ENCODE measurements at regions not wholly inside any gene's neighbourhood (a gene's known extent, or its start where the extent isn't known, plus 50 kb on each side); places are given as distances from the start of the nearest gene placed in this dataset.

DNA sequence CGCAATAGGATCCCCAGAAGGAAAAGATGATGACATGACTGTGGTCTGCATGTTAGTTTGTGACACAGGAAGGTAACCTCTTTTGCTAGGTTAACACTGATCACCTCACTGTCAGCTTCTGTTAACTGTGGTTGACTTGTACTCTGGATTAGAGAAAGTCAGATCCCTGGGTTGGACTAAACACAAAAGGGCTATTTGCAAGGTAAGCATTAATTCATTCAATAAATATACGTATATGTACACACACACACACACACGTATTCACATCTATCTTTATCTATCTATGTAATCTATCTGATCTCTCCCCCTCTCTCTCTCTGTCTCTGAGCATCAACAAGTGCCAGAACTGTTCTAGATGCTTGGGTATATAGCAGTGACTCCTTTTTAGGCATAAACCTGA lies 136.1 kb upstream of the SNX19 start:
- DNase-seq: no peak

DNA sequence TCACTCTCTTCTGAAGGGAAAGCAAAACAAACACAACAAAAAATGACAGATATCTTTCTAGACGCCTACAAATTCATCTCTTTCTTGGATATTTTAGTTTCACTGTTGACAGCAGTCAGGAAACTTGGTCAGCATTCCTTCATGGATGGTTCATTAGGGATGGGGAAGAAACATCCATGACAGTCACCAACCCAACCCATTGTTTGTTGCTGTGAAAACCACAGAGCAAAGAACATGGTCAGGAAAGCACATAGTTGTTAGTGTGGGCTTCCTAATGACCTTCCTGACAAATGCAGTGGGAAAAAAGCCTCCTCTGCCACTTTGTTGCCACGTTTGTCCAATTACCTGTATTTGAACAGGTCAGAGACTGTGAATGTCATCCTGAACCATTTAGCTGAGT lies 139.8 kb upstream of the SNX19 start:
- no peak for DNase-seq

DNA sequence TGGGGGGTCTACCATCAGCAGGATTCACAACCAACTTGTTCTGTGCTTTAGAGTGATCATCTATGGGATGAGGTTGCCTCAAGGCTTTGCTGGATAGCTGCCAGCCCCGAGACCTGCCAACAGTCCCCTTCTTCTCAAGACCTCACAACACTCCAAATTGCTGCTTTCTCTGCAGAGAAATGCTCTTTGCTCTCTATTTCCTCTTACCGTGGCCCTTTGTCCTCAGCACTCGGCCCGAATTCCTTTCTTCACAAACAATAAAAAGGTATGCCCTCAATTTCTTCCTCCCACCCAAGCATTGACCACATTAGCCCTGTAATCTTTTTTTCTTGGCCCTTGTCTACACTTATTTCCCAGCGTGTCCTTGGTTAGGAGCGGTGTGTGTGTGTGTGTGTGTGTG lies 147.4 kb upstream of the SNX19 start:
- DNase-seq: no peak

DNA sequence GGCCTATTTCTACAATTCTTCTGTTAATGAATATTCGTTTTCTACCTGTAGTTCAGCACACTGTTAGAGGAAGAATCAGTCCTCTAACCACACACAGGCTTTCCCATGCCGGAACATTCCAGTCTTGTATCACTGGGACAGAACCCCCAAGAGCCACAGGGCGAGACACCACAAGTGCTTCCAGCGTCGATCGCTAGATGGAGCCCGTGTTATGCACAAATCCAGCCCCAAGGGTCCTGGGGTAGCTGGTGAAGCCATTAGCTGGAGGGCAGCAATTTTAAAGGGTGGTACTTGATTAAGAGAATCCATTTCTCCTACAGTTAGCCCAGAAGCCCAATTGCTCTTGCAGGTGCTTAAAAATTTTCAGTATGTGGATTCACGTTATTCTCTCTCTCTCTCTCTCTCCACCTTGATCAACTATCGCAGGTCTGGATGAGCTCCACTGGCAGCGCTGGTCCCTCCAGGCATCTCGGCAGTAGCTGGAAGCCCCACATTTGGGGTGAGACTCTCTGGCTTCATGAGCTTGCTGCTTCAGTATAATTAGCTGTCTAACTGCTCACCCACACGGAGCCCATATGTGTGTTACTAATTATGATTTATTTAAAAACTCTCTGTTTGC lies 148.2 kb upstream of the SNX19 start:
- peak; percentile 28 to 42 for DNase-seq

DNA sequence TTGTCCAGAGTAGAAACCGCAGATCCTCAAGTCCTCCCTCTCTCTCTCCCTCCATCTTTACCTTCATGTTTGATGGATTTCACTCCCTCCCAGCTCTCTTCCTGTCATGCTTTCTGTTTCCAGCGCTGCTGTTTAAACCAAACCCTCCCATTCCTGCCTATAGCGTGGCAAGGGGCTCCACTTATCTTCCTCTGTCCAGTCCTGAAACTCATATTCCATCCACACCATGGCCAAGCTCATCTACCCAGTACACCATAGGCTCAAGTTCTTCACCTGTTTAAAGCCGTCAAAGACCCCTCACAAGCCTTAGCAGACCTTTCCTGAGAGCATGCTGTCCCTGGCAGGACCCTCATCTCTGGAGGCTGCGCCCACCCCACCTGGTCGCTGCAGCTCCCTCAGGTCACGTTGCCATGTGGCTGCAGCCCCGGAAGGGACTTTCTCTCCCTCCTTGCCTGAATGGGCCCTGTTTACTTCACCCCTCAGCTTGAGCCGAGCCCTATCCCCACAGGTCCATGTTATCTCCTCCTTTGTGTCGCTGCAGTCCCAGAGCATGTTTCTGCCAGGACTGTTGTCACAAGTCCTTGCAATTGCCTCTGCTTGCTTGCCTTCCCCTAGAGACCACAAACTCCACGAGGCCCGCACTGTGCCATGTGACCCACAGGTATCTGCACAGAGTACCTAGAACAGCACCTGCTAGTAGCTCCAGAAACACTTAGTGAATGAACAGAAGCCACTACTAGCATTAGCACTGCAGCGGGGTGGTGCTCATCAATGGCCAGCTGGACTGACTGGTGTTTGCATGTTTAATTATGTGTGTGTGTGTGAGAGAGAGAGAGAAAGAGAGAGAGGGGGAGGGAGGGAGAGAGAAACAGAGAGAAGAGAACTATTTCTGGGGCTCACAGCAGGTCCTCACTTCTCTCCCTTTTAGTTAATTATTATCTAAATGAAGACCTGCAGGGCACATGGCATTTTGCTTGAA lies 149.4 kb upstream of the SNX19 start:
- no peak for DNase-seq

DNA sequence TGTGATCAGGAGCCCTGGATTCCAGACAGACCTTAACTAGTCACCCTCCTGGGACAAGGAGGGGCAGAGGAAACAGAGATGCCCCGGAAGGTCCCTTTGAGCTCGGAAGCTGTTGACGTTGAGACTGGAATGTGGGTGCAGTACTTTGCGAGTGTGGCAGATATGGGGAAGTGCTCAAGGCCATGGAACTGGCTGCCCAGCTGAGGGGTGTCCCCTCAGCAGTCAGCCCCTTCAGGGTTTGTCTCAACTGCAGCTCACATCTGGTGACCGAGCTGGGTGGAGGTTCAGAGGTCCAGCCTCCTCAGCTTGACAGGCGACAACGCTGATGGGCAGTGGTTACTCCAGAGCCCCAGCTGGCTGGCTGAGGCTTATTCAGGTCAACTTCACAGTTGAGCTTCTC lies 150.3 kb upstream of the SNX19 start:
- DNase-seq: no peak

DNA sequence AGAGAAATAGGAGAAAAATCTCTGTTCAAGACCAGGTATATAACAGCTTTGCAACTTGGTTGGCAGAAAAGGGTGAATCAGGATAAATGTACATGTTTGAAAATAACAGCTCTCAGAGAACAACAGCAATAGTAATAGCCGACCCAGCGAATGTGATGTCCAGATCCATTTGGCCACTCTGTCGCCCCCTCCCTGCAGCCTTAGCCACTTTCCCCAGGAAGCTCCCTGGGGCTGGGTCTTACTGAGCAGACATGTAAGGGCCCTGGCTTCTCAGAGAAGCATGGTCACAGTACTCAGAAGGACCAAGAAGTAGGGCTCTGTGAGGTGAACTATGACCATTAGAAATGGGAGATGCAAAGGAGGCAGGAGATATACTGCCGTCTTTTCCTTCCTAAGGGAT lies 154.1 kb upstream of the SNX19 start:
- no peak for DNase-seq

DNA sequence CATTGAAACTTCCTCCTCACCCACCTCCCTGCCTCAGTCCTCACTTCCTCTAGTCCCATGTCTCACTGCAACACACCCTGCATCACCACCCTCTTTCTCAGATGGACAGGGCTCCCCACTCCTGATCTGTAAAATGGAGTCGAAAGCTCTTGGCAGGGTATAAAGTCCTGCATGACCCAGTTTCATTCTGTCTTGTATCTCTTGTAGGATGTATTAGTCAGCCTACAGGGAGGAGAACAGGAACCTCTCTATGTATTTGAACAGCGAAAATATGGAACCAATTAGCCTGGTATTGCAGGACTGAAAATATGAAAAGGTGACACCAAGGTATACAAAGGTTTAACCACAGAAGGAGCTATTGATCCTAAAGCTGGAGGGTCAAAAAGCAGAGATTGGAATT lies 156.9 kb upstream of the SNX19 start:
- no peak for DNase-seq

DNA sequence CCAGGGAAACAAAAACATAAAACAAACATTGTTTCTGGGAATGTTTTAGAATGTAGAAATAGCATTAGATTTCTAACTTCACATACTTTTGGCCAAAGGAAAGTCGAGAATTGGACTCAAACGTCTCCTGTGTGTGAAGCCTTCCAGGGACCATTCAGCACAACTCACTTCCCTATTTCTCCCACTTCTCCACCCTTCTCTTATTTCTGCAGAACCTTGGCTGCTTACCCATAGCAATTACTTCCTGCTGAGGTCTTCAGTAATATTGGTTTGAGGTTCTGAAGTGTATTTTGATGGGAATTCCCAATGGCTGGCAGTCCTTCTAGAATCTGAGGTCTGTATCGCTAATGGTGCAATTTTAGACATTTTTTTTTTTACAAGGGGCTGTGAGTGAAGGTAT lies 158.3 kb upstream of the SNX19 start:
- DNase-seq: no peak

DNA sequence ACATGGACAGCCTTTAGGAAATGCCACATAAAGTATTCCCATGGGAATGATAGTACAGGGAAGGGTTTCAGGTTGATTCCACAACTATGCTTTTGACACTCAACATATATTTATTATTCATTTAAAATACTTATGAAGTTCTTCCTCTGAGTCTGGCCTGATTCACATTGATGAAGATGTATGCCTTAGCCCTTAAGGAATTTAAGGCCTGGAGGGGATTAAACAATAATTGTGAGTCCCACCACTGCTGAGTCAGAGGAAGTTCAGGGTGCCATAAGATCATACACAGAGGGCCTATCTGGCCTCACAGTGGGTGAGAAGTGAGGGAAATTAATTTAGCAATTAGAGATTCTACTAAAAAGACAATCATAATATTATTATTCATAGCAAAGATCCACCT lies 161.1 kb upstream of the SNX19 start:
- DNase-seq: no peak

DNA sequence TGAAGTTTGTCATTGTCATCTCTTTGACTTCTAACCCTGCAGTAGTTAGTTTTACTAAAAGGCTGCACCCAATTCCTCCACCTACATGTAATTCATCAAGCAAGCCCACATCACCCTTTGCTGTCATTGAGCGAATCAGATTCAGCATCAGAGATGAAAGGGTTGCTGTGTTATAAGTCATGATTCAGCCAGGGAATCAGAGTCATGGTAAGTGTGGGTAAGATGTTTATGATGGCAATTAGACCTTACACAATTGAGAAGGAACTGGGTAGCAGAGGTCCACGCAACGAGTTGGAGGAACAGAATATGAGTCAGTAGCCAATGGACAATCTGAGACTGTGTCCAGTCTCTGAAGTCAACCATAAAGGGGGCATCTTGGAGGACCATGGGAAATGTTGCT lies 162.8 kb upstream of the SNX19 start:
- no peak for DNase-seq

DNA sequence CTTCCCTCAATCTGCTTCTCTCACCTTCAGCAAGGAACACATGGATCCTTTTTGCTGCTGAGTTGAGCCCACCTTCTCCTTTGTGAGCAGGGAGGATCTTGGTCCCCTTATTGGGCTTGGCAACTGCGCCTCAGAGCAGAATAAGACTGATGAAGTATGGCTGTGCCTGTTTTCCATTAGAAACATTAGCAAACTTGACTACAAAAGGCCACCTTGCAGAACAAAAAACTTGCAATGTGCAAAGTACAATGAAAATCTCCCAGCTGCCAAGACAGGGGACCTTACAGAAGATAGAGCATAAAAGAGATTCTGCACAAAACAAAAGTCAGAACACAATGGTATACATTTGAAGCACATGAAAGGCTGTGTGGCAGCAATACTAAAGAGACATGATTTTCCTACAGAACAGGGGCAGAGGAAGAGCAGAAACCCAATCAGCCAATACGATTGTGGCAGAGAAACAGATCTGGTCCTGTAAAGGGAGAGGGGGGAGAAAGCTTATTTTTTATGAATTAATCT lies 173.5 kb upstream of the SNX19 start:
- no peak for DNase-seq

DNA sequence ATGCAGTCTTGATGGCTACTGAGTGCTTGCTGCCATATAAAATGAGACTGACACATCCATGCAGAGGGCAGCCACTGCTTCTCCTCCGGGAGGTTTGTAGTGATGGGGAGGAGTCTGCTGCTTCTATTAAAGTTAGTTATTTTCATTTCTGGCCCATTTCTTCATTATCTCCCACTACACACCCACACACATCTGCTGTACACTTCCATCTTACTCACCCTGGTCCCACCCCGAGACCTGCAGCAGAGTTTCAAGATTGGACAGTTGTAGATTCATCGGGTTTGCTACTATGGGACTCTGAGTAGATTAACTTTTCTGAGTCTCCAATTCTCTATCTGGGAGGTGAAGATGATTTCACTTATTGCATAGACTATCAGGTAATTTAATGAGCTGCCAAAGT lies 176.2 kb upstream of the SNX19 start:
- DNase-seq: no peak

DNA sequence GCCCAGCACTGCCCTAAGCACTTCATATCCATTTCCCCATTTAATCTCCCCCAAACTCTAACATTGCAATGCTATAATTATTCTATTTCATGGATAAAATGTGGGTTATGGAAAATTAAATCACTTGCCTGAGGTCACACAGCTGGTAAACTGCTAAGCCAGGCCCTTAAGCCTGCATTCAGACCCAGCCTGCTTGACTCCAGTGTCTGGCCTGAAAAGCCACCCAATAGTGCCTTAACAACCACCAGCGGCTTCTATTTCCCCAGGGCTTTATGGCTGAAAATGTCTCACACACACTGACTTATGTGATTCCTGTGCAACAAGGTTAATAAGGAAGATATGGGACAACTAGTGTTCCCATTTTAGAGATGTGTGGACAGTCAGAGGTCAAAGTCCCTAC lies 178.5 kb upstream of the SNX19 start:
- DNase-seq: no peak

DNA sequence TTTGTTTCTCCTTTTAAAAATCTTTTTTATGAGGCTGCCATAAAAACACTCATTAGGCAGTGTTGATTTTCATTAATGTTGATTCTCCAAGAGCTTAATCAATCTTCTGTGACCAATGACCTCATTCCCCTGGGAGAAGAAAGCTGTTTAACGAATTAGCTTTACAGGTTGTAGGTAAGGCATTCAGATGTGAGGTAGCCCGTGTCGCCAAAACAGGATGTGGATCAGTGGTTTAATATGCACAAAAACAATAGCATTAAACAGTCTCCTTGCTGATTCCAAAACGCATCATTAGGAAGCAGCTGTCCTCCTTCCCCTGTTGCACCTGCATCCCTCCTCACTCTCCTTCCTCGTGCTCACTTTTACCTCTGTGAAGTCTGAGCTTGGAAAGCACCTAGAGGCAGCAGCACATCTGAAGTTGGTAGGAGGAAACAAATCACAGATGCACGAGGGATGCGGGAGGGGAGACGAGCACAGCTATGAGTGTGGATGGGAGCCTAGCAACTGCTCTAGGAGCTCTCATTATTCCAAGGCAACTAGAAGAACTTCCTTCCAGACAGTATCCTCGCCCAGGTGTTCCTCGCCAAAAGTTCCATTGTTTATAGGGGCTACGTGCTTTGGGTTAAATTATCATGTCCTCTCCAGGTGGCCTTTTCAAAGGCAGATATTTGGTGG lies 179.4 kb upstream of the SNX19 start:
- DNase-seq: no peak

DNA sequence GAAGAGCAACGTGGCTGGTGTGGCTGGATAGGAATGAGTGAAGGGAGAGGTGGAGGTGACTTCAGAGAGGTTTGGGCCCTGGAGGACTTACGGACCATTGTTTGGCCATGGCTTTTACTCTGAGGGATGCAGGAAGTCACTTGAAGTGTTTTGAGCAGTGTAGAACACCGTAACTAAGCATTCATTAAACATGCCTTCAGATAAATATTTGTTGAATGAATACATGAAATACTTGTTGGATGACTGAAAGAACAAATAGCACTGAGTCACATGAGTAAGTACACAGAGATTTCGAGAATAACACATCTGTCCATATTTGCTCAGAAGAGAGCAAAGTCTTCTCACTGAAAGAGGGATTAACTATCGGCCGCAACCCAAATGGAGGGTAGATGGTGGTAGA lies 182.7 kb upstream of the SNX19 start:
- no peak for DNase-seq

DNA sequence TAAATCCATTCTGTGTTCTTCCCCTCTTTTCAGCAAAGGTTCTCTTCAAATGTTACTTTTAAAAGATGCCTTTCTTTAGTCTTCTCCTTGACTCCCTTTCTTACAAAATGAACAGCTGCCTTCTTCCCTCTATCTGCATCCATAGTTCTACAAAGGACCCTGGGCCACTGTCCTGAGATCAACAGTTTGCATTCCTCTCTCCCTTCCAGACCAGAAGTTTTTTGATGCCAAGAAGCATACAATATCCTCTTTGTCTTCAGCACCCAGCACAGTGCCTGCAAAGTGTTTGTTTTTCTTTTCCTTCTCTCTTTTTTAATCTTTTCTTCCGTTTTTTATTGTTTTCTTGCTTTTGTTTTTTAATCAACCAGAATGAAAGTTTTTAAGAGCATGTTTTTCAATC lies 183.5 kb upstream of the SNX19 start:
- no peak for DNase-seq

DNA sequence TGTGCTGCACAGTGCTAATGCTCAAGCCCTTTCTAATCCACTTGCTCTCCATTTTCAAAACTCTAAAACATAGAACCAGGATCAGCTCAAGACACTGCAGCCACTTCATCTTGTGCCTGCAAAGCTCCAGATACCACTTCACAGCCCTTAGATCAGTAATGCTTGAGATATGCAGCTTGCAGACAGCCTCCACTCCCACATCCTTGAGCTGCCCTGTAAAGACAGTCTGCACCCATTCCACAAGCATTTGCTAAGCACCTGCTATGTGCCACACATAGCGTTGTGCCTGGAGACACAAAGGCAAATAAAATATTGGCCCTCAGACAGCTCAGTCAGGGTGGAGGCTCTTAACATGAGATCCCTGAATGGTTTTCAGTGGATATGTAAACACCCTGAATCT lies 192.5 kb upstream of the SNX19 start:
- no peak for DNase-seq

DNA sequence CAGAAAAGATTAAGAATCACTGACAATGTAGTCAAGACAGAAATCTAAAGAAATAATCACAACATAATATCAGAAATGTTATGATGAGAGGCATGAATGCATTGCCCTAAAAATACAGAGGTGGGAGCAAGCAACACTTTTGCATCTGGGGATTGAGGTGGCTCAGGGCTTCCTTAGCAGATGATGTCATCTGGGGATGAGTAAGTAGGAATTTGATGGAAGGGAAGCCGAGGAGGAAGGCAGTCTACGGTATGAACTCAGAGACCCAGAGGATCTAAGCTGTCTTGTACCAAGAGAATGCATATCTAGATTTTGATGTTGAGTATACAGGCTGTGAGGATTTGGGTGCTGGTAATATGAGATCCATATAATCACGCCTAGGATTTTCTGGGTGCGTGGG lies 193.0 kb upstream of the SNX19 start:
- no peak for DNase-seq

DNA sequence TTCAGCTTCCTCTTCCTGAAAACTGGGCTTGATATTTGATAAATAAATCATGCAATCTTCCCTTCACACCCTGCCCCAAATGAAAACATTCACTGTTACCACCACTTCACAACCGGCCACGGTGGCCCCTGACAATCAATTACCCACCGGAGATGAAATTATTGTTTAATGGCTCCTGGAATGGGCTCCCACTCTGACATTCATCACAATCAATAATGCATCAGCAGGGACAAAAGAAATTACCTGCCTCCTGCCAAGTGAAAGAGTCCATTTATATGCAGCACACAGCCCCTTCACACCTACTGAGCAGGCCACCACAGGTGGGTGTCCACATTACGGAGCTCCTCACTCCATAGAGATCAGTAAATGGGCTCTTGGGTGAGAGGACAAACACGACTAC lies 193.5 kb upstream of the SNX19 start:
- no peak for DNase-seq

DNA sequence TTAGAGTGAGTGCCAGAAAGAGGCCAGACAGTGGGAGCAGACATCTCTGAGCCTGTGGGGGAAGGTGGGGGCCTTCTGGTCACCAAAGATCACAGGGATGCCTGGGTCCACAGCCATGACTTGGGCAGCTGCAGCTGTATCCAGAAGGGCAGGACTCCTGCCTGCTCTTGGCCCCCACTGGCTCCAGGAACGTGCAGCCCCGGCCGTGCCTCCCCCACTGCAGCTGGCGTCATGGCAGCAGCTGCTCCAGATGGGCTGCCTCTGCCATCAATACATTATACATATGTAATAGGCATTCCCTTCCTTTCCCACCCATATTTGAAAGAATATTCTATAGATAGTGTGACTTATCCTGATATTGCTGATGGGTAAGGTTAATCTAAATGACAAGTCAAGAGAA lies 195.5 kb upstream of the SNX19 start:
- DNase-seq: no peak

DNA sequence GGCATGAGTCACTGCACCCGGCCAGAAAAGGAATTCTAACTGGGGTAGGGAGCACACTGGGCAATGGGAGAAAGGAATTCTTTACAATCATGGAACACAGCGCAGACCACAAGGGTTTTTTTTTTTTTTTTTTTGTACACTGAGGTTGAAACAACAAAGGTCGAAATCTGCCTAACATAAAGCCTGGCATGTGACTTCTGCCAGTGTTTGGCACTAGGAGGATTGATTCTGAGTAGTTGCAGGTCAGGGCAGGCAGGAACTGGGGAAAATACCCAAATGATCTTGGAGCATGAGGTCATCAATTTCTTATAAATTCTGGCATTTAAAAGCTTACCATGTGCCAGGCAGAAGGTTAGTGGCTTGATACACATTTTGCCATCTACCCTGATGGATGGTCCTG lies 202.0 kb upstream of the SNX19 start:
- no peak for DNase-seq

Data from right lung (tissue), 2 donors.